Cardiac fibroblast (primary cell): ENCODE measurements at regions not wholly inside any gene's neighbourhood (a gene's known extent, or its start where the extent isn't known, plus 50 kb on each side); places are given as distances from the start of the nearest gene placed in this dataset.
A peak's percentile ranks its signal among the peaks of the same experiment; 100 is the strongest.

Source experiments
- DNase-seq, 2 donors: peaks; one replicate each; pipeline versions ENCODE4 v3.0.0 to v3.0.0-alpha.2; 2010; ENCODE audit warnings: low read depth in 2 of 2
- H3K4me3 ChIP-seq, 2 donors: replicated peaks in 1 of 2; 1 replicate in 1 of 2; 2 replicates in 1 of 2; pipeline ENCODE4 v1.5.1; 2011; ENCODE audit warnings: low read depth in 2 of 2, low read length in 2 of 2, mild to moderate bottlenecking in 2 of 2, moderate library complexity in 1 of 2
- TF ChIP-seq, protein P1 (sequence below): IDR thresholded peaks from one replicate; pipeline ENCODE4 v1.5.1; 2011; ENCODE audit warnings: low read depth, mild to moderate bottlenecking, low read length, inconsistent platforms

DNA sequence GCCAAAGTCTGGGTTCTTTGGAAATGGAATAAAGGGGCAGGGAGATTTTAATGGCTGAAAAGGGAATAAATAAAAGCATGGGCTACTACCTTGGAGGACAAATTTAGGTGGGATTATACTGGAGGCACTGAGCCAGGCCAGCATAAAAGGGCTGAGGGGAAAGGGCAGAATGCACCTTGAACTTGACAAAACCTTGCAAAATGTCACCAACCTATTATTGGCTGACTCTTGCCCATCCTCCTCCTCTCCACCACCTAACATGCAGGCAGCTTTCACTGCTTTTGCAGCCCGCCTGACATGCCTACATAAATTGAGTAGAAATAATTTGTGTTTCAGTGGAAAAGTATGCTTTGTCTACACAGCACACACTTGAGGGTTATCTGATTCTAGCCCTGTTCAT lies 65.3 kb upstream of the ABLIM1 start:
- H3K4me3 ChIP-seq, result no peak overlapping the region
- no peak for DNase-seq
- TF ChIP-seq, protein P1, sequence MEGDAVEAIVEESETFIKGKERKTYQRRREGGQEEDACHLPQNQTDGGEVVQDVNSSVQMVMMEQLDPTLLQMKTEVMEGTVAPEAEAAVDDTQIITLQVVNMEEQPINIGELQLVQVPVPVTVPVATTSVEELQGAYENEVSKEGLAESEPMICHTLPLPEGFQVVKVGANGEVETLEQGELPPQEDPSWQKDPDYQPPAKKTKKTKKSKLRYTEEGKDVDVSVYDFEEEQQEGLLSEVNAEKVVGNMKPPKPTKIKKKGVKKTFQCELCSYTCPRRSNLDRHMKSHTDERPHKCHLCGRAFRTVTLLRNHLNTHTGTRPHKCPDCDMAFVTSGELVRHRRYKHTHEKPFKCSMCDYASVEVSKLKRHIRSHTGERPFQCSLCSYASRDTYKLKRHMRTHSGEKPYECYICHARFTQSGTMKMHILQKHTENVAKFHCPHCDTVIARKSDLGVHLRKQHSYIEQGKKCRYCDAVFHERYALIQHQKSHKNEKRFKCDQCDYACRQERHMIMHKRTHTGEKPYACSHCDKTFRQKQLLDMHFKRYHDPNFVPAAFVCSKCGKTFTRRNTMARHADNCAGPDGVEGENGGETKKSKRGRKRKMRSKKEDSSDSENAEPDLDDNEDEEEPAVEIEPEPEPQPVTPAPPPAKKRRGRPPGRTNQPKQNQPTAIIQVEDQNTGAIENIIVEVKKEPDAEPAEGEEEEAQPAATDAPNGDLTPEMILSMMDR, result no peak

DNA sequence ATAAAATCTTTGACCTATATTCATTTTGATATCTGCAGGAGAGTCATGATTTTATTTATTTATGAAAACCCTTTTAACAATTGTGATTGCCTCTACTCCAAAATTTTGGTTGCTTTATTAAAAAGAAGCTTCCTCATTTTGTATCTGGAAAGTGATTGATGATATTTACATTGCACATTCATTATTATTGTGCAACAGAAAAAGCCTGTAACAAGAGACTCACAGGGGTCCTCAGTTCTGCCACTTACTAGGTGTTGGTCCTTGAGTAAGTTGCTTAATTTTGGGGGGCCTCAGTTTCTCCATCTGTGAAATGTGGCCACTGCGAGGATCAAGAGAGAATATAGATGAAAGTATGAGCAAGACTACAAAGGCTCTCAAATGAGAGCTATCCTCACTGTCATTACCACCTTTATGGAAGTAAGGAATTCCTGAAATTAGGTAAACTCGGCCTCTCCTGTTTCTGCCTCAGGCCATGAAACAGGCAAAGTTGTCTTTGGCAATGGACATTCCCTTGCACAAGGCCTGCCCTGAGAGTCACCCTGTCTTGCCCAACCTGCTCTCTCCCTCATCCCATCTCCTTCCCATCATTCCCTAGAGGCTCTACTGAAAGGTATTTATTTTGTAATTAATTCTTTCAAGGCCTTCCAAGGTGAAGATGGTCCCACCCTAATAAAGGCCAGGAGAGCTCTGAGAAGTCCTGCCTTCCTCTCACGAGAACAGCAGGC lies 66.1 kb upstream of the ABLIM1 start:
- DNase-seq, result peak in 1 of 2 donors; percentile 16
- TF ChIP-seq, protein P1, result no peak
- no peak overlapping the region for H3K4me3 ChIP-seq

DNA sequence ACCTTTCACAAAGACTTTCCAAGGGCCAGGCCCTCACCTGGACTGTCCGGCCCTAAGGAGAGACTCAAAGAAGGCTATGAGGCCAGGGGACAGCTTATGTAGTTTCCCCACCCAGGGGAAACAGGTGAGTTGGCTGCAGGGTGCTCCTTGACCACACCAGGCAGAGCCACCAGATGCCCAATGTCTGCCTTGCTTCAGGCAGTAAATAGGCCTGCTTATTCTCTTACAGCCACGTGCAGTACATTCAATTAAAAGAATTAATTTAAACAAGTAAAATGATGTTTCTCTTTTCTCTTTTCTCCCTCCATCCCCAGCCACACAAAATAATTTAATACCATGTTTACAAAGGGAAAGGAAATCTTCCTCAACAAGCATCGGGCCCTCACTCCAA lies 66.6 kb upstream of the ABLIM1 start:
- TF ChIP-seq, protein P1, result no peak
- DNase-seq, result no peak
- no peak overlapping the region for H3K4me3 ChIP-seq

DNA sequence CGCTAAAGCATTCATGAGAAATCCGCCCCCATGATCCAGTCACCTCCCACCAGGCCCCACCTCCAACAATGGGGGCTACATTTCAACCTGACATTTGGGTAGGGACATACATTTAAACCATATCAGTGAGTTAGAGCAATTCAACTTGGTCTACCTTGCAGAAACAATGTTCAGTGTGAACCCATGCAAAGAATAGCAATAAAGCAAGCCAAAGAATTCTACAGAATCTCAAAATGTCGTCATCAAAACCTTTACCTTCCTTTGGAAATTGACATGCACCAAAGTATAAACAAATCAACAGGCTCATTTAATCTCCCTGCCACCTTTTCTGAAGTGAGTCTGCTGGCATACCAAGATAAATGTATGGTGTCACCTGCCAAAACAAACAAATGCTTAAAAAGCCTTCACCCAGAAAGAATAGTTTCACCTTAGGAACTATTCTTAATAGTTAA lies 68.8 kb upstream of the ABLIM1 start:
- no peak overlapping the region for H3K4me3 ChIP-seq
- TF ChIP-seq, protein P1, result no peak
- DNase-seq, result no peak

DNA sequence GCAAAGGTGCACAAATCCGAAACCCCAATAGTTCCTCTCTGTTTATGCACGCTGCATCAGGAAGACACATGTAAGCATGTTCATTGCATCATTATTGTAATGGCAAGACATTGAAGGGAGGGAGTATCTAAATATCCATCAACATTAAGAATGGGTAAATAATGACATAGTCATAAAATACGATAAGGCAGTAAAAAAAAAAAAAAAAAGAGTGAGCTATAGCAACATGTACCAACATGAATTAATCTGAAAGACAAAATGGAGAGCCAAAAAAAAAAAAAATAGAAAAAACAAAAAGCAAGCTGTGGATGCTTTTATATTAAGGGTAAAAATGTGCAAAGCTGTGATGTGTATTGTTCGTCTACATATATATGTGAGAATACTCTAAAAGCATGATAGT lies 70.2 kb upstream of the ABLIM1 start:
- DNase-seq, result no peak
- TF ChIP-seq, protein P1, result no peak
- no peak overlapping the region for H3K4me3 ChIP-seq

DNA sequence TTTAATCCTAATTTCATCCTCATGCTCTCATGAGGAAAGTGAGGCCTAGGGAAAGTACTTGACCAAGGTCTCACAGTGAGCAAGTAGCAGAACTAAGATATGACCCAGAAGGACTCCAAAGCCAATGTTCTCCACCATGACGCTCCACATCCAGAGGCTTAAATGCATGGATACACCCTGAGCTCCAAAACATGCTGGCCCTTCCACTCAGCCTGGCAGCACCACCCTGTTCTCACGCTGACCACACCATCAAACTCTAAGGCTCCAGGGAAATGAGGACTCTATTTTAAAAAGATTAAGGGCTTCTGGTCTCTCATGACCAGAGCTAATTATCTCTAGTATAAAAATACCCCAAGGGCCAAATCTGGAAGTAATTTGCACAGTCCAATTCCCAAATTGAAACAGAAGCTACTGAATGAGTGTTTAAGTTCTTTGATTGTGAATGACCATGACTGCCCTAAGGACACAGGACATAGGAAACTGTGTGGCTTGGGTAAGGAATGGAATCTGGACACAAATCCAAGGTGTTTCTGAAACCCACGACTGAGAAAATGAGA lies 71.1 kb upstream of the ABLIM1 start:
- TF ChIP-seq, protein P1, result no peak
- no peak for DNase-seq
- H3K4me3 ChIP-seq, result no peak overlapping the region

DNA sequence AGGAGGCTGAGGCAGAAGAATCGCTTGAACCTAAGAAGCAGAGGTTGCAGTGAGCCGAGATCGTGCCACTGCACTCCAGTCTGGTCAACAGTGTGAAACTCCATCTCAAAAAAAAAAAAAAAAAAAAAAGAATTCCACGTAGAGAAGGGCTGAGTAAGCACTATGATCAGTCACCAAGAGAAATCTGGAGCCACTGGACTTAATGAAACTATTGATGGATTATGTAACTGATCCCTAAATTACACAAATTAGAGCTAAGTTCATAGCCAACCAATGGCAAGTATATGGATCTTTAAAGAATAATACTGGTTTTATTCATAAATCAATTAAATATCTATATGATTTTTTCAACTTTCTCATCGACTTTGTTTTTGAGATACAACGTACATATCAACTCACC lies 72.2 kb upstream of the ABLIM1 start:
- DNase-seq, result no peak
- TF ChIP-seq, protein P1, result no peak
- H3K4me3 ChIP-seq, result no peak overlapping the region
